DND-41 (cell line): ENCODE measurements at regions not wholly inside any gene's neighbourhood (a gene's known extent, or its start where the extent isn't known, plus 50 kb on each side); places are given as distances from the start of the nearest gene placed in this dataset.

Experiments used
- ATAC-seq: fragments of 200-7000 bp; cut with Tn5 transposase; 3 replicates; pipeline ENCODE4 v1.9.1; 2021; ENCODE audit warnings: low read depth; ENCODE audit not compliant: insufficient read depth
- DNase-seq: peaks from one replicate; pipeline ENCODE4 v3.0.0-alpha.2; 2020
- H2AFZ ChIP-seq: 2 replicates; pipeline ENCODE4 v1.6.0; 2012; ENCODE audit warnings: low read depth, low read length
- H3K27ac ChIP-seq: 2 replicates; pipeline ENCODE4 v1.5.1; 2012; ENCODE audit warnings: low read length, inconsistent platforms
- H3K27me3 ChIP-seq: fragments of 200-600 bp; sonication (generic); 2 replicates; pipeline ENCODE4 v1.6.0; 2012; ENCODE audit warnings: low read length, mild to moderate bottlenecking, inconsistent platforms; ENCODE audit not compliant: insufficient read depth, poor library complexity
- H3K36me3 ChIP-seq: 2 replicates; pipeline ENCODE4 v1.5.1; 2012; ENCODE audit warnings: low read length, inconsistent platforms; ENCODE audit not compliant: insufficient read depth
- H3K4me1 ChIP-seq: 2 replicates; pipeline ENCODE4 v1.5.1; 2012; ENCODE audit warnings: mild to moderate bottlenecking, low read length; ENCODE audit not compliant: insufficient read depth
- H3K4me2 ChIP-seq: 2 replicates; pipeline ENCODE4 v1.6.0; 2012; ENCODE audit warnings: mild to moderate bottlenecking, moderate library complexity, low read length, inconsistent platforms; ENCODE audit not compliant: insufficient read depth
- H3K4me3 ChIP-seq, 2 experiments: fragments of 200-600 bp in 1 of 2; shearing (Covaris generic) in 1 of 2; 2 replicates each; pipeline ENCODE4 v1.5.1; 2012 to 2016; ENCODE audit warnings: inconsistent platforms in 2 of 2, low read length in 2 of 2, mild to moderate bottlenecking in 2 of 2, low read depth in 1 of 2, moderate library complexity in 1 of 2
- H3K79me2 ChIP-seq: 2 replicates; pipeline ENCODE4 v1.6.0; 2012; ENCODE audit warnings: low read length, inconsistent platforms; ENCODE audit not compliant: insufficient read depth
- H3K9ac ChIP-seq: 2 replicates; pipeline ENCODE4 v1.6.0; 2012; ENCODE audit warnings: low read depth, mild to moderate bottlenecking, inconsistent platforms, low read length, moderate library complexity
- H3K9me3 ChIP-seq: 2 replicates; pipeline ENCODE4 v1.5.1; 2012; ENCODE audit warnings: low read length, moderate library complexity, mild to moderate bottlenecking, inconsistent platforms; ENCODE audit not compliant: insufficient read depth, severe bottlenecking
- H4K20me1 ChIP-seq: 2 replicates; pipeline ENCODE4 v1.6.0; 2012; ENCODE audit warnings: low read length; ENCODE audit not compliant: insufficient read depth
- CTCF ChIP-seq: IDR thresholded peaks from 2 replicates; pipeline ENCODE4 v1.5.1; 2012; ENCODE audit warnings: borderline replicate concordance, low read length, moderate library complexity, mild to moderate bottlenecking; ENCODE audit not compliant: poor library complexity, severe bottlenecking; ENCODE audit errors: extremely low read depth
- EZH2 ChIP-seq: IDR thresholded peaks from 3 replicates; pipeline ENCODE4 v1.6.1; 2012; ENCODE audit warnings: borderline replicate concordance, low read depth, mild to moderate bottlenecking, moderate library complexity, low read length, inconsistent platforms; ENCODE audit not compliant: severe bottlenecking

GRCh38 chr2:71783215-71783614 is 329.9 kb downstream of the DYSF start:
- H3K4me3 ChIP-seq: no peak overlapping the region
- no peak for TF ChIP-seq EZH2
- TF ChIP-seq CTCF: no peak
- H3K79me2 ChIP-seq: no peaks in the 10 kb centered on the region
- H3K4me1 ChIP-seq: no peaks in the 10 kb centered on the region
- no peak overlapping the region for H3K27ac ChIP-seq
- H3K27me3 ChIP-seq: no peaks in the 10 kb centered on the region
- H3K36me3 ChIP-seq: no peaks in the 10 kb centered on the region
- no peaks in the 10 kb centered on the region for H4K20me1 ChIP-seq
- no peak for ATAC-seq
- no peak for DNase-seq
- no peak overlapping the region for H3K4me2 ChIP-seq
- no peak overlapping the region for H2AFZ ChIP-seq
- no peak overlapping the region for H3K9ac ChIP-seq
- no peaks in the 10 kb centered on the region for H3K9me3 ChIP-seq

GRCh38 chr2:71782323-71782722 is 329.0 kb downstream of the DYSF start:
- H3K9me3 ChIP-seq: no peaks in the 10 kb centered on the region
- H3K4me1 ChIP-seq: no peaks in the 10 kb centered on the region
- ATAC-seq: no peak
- no peak overlapping the region for H2AFZ ChIP-seq
- H3K27ac ChIP-seq: no peak overlapping the region
- H3K36me3 ChIP-seq: no peaks in the 10 kb centered on the region
- H3K4me2 ChIP-seq: no peak overlapping the region
- H3K4me3 ChIP-seq: no peak overlapping the region
- no peaks in the 10 kb centered on the region for H4K20me1 ChIP-seq
- no peaks in the 10 kb centered on the region for H3K79me2 ChIP-seq
- TF ChIP-seq EZH2 (no peak), CTCF (no peak)
- H3K27me3 ChIP-seq: no peaks in the 10 kb centered on the region
- DNase-seq: no peak
- no peak overlapping the region for H3K9ac ChIP-seq

- Histone ChIP-seq H3K4me3 (no peak overlapping the region), H3K4me1 (no peaks in the 10 kb centered on the region), H3K9ac (no peak overlapping the region), H3K27ac (no peak overlapping the region), H3K36me3 (no peaks in the 10 kb centered on the region), H3K4me2 (no peak overlapping the region), H3K9me3 (no peaks in the 10 kb centered on the region), H2AFZ (no peak overlapping the region), H3K79me2 (no peaks in the 10 kb centered on the region), H3K27me3 (no peaks in the 10 kb centered on the region), H4K20me1 (no peaks in the 10 kb centered on the region)
- ATAC-seq (no peak), DNase-seq (no peak)
- TF ChIP-seq CTCF (no peak), EZH2 (no peak)
These were observed 328.4 kb downstream of the DYSF start for GRCh38 chr2:71781695-71782228.

- ATAC-seq: no peak
- Histone ChIP-seq H3K27me3 (no peaks in the 10 kb centered on the region), H3K79me2 (no peaks in the 10 kb centered on the region)
These were observed 326.8 kb downstream of the DYSF start for GRCh38 chr2:71780162-71780561.

More at GRCh38 chr2:71780162-71780561, 326.8 kb downstream of the DYSF start:
- no peak for TF ChIP-seq EZH2
- no peak for TF ChIP-seq CTCF
- no peak for DNase-seq
- no peak overlapping the region for H2AFZ ChIP-seq
- no peaks in the 10 kb centered on the region for H3K4me1 ChIP-seq
- H3K27ac ChIP-seq: no peak overlapping the region
- no peaks in the 10 kb centered on the region for H3K9me3 ChIP-seq
- H3K9ac ChIP-seq: no peak overlapping the region
- no peak overlapping the region for H3K4me2 ChIP-seq
- H3K36me3 ChIP-seq: no peaks in the 10 kb centered on the region
- H3K4me3 ChIP-seq: no peak overlapping the region
- H4K20me1 ChIP-seq: no peaks in the 10 kb centered on the region
